Activated T-cell treated with anti-CD3 and anti-CD28 coated beads for 1 hour (primary cell): ENCODE measurements at regions not wholly inside any gene's neighbourhood (a gene's known extent, or its start where the extent isn't known, plus 50 kb on each side); places are given as distances from the start of the nearest gene placed in this dataset.
"Not testable (repeated sequence)": the region's sequence is repeated elsewhere in the genome, so short reads cannot be mapped to it uniquely, and the experiment has no call there.

ENCODE experiments used
- DNase-seq: peaks from one replicate; pipeline ENCODE4 v3.0.0-alpha.2; 2020; ENCODE audit warnings: low read depth

DNA sequence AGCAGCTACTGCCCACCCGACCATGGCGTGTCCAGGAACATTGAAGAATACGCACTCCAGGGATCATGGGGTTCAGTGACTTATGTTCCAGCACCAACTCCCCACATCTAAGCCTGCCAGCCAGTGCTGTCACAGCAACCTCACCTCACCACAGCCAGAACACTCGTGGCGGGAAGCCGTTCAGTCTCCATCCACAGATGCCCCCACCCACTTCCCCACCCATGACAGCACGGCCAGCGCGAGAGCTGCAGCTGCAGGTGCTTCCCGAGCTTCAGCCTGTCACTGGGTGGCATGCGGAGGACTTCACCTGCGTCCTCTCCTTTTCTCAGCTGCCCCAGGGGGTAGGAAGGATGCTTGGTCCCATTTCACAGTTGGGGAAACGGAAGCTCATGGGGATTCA is 50.3 kb downstream of the RBFOX3 start:
- DNase-seq, result no peak

DNA sequence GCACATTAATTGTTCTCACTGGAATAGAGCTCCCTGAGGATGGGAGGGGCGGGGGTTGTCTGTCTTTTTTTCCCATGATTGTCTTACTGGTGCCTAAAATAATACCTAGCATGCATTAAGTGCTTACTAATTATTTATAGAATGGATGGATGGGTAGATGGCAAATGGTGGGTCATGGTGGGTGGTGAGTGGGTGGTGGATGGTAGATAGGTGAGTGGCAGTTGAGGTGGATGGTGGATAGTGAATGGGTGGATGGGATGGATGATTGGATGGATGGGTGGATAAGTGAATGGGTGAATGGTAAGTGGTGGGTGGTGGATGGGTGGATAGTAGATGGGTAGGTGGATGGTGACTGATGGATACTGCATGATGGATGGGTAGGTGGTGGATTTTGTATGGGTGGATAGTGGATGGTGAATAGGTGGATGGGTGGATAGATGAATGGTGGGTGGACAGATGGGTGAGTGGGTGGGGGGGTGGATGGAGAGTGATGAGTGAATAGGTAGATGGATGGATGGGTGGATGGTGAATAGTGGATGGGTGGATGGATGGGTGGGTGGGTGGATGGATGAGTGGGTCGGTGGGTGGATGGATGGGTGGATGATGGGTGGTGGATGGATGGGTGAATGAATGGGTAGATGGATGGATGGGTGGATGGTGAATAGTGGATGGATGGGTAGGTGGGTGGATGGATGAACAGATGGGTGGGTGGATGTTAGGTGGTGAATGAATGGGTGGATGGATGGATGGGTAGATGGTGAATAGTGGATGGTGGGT is 51.6 kb downstream of the RBFOX3 start:
- no peak for DNase-seq

DNA sequence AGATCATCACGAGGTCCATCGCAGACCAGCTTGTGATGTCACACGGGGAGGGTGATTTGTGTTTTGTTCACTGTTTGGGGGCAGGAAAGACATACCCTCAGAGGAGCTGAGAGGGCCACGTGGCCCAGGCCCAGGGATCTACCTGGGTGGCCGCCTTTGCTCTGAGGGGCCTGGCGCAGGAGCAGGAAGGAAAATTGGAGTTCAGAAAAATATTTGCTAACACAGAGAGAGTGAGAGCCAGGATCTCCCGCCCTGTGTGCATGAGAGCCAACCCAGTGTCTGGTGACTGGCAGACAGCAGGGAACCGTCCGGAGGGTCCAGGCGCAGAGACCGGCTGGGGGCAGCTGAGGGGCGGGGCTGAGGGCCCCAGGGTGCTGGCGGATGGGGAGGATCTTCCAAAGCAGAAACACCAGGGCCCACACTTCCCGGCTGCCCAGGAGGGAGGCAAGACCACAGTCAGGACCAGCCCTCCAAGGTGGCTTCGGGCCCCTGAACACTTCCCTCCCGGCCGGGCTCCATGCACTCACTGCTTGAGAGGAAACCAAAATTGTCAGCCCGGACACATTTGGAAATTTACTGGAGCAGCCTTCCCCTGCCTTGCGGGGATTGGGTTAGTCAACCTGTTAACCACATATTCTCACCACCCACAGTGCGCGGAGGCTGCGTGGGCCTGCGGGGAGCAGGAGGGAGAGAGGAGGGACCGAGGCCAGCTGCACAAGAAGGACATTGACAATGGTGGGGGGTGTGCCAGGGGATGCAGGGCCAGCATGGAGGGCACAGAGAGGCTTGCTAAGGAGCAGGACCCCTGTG is 52.6 kb downstream of the RBFOX3 start:
- no peak for DNase-seq

DNA sequence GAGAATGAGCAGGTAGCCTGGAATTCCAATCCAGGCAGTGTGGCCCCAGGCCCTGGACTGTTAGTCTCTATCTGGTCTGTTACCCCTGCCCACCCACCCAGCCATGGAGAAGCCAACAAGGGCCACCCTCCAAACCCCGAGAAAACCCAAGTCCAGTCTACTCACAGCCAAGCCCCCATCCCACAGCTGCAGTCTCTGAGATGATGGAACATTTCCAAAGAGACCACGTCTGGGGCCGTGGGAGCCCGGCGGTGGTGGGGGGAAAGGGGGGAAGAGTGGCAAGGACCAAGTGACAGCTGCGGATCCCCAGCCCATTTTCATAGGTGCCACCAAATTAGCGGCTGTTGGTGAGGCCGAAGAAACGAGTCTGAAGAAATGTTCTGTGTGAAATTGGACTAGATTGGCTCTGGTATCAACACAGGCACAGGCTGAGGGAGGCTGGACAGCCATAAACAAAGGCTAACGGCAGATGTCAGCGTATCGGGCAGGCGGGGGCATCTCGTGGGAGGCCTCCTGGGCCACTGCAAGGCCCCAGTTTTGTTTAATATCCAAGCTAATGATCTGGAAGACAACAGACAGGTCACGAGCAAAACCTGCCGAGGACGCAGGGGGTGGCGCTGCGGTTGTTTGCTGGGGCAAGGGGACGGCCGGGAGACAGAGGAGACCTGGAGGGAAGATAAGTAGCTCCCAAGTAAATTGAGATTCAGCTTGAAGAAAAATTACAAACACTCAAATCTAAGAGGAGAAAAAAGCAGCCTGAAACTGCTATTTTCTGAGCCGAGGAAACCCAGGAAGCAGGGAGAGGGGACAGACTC is 53.4 kb downstream of the RBFOX3 start:
- no peak for DNase-seq

GRCh38 chr17:79556271-79556670 is 54.6 kb downstream of the RBFOX3 start:
- no peak for DNase-seq

DNA sequence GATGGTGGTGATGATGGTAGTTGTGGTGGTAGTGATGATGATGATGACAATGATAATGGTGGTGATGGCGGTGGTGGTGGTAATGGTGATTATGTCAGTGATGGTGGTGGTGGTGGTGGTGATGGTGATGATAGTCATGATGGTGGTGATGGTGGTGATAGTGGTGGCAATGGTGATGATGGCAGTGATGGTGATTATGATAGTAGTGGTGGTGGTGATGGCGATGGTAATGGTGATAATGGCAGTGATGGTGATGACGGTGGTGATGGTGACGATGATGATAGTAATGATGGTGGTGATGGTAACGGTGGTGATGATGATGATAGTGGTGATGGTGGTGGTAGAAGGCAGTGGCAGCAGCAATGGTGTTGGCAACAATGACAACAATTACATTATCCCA is 55.3 kb downstream of the RBFOX3 start:
- no peak for DNase-seq

DNA sequence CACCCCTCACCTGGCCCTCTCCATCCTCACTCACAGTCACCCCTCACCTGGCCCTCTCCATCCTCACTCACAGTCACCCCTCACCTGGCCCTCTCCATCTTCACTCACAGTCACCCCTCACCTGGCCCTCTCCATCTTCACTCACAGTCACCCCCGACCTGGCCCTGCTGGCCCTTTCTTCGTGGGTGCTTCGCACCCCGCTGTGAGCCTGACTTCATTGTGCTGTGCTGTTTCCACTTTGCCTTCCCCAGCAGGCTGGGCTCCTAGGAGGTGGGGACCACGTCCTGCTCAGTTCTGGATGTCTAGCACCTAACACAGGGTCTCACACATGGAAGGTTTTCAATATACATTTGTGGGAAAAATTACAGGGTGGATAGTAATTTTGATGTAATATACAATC is 56.5 kb downstream of the RBFOX3 start:
- not testable (repeated sequence) for DNase-seq

- DNase-seq, result no peak
These were observed 58.0 kb downstream of the RBFOX3 start for GRCh38 chr17:79552824-79553223.

DNA sequence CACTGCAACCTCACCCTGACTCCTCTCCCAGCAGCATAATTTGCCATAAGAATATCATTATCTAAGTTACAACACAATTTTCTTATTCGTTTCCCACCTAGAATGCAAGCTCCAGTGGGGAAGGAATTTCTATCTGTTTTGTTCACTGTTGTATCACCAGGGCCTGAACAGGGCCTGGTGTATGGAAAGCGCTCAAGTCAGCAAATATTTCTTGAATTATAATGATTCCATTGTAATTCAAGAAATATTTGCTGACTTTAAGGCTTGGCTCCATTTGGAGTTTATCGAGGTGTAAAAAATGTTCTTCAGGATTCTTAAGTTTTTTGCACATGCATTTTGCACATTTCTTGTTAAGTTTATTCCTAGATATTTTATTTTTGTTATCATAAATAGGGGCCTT is 58.4 kb downstream of the RBFOX3 start:
- no peak for DNase-seq

DNA sequence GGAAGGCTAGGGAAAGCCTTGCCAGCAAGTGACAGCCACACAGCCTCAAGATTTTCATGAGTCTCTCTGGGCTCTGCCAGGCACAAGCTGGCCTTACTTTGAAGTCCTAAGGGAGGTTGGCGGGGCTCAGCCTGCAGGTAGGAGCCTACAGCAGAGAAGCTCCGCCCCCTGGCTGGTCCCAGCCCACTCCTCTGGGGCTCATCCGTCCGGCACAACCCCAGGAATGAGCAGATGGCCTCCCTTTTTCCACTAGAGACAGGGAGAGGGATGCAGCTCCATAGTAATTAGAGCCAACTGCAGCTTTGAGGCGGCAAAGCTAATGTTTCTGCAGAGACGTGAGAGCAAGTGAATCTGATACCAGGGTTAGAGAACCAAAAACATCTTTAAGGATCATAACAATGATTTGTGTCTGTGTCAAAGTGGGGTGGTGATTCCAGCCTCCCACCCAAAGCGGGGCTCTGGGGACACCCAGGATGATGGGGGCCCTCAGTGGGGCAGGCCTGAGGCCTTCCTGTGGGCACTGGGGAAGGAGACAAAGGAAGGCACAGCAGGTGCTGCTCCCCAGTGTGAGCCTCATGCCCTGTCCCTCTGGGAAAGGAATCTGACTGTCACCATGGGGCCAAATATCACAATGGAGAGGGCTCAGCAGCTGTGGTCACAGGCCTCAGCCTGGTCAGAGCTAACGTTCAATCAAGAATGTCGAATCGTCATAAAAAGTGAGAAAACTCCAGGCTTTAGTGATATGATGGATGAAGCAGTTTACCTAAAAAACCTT is 61.5 kb downstream of the RBFOX3 start:
- DNase-seq, result no peak

GRCh38 chr17:79548116-79548515 is 62.7 kb downstream of the RBFOX3 start:
- no peak for DNase-seq

- no peak for DNase-seq
These were observed 63.3 kb downstream of the RBFOX3 start for GRCh38 chr17:79547586-79547985.

GRCh38 chr17:79547171-79547570 is 63.7 kb downstream of the RBFOX3 start:
- not testable (repeated sequence) for DNase-seq

- no peak for DNase-seq
These were observed 64.5 kb downstream of the RBFOX3 start for GRCh38 chr17:79546386-79546785.

GRCh38 chr17:79545251-79546005 is 65.4 kb downstream of the RBFOX3 start:
- no peak for DNase-seq

GRCh38 chr17:79544142-79544914 is 66.5 kb downstream of the RBFOX3 start:
- no peak for DNase-seq

DNA sequence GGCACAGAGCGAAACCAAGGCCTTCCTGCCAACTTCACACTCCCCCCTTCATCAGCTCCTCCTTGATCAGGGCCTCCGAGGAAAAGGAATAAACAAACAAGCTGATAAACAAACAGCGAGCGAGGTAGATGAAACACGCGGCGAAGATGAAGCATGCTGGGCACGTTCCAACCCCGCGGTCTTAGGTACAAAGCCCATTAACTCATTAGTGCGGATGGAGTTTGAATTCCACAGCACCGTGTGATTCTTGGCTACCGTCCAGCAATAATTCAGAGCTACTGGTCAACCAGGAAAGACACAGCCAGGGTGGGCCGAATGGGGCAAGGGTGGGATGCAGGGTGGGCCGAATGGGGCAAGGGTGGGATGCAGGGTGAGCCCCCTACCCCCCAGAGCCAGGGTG is 67.3 kb downstream of the RBFOX3 start:
- DNase-seq, result no peak

GRCh38 chr17:79542718-79543117 is 68.1 kb downstream of the RBFOX3 start:
- no peak for DNase-seq

- DNase-seq, result no peak
These were observed 69.6 kb downstream of the RBFOX3 start for GRCh38 chr17:79541056-79541850.
